Cardiac fibroblast (primary cell): ENCODE measurements at regions not wholly inside any gene's neighbourhood (a gene's known extent, or its start where the extent isn't known, plus 50 kb on each side); places are given as distances from the start of the nearest gene placed in this dataset.
A peak's percentile ranks its signal among the peaks of the same experiment; 100 is the strongest.

ENCODE experiments used
- DNase-seq, 2 donors: peaks; one replicate each; pipeline versions ENCODE4 v3.0.0 to v3.0.0-alpha.2; 2010; ENCODE audit warnings: low read depth in 2 of 2
- H3K4me3 ChIP-seq, 2 donors: replicated peaks in 1 of 2; 1 replicate in 1 of 2; 2 replicates in 1 of 2; pipeline ENCODE4 v1.5.1; 2011; ENCODE audit warnings: low read depth in 2 of 2, low read length in 2 of 2, mild to moderate bottlenecking in 2 of 2, moderate library complexity in 1 of 2
- TF ChIP-seq, protein P1 (sequence below): IDR thresholded peaks from one replicate; pipeline ENCODE4 v1.5.1; 2011; ENCODE audit warnings: low read depth, mild to moderate bottlenecking, low read length, inconsistent platforms

DNA sequence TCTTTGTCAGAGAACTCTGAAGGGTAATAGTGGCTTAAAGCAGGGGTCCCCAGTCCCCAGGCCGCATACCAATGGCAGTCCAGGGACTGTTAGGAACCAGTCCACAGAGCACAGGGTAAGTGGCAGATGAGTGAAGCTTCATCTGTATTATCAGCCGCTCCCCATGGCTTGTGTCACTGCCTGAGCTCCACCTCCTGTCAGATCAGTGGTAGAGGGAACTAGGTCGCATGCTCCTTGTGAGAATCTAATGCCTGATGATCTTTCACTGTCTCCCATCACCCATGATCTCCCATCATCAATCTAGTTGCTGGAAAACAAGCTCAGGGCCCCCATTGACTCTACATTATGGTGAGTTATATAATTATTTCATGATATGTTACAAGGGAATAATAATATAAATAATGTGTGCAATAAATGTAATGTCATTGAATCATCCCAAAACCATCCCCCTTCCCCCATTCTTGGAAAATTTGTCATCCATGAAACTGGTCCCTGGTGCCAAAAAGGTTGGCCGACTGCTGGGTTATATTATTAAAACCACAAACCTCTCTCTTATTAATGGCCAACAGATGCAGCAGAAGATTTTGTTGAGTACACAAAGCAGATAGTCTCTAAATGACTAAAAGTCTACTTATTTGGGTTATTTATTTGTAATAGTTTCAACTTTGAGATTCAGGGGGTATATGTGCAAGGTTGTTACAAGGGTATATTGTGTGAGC lies 782.7 kb downstream of the CDH11 start:
- TF ChIP-seq, protein P1, sequence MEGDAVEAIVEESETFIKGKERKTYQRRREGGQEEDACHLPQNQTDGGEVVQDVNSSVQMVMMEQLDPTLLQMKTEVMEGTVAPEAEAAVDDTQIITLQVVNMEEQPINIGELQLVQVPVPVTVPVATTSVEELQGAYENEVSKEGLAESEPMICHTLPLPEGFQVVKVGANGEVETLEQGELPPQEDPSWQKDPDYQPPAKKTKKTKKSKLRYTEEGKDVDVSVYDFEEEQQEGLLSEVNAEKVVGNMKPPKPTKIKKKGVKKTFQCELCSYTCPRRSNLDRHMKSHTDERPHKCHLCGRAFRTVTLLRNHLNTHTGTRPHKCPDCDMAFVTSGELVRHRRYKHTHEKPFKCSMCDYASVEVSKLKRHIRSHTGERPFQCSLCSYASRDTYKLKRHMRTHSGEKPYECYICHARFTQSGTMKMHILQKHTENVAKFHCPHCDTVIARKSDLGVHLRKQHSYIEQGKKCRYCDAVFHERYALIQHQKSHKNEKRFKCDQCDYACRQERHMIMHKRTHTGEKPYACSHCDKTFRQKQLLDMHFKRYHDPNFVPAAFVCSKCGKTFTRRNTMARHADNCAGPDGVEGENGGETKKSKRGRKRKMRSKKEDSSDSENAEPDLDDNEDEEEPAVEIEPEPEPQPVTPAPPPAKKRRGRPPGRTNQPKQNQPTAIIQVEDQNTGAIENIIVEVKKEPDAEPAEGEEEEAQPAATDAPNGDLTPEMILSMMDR: no peak
- peak; percentile 29 to 87 for DNase-seq
- H3K4me3 ChIP-seq: no peak overlapping the region

DNA sequence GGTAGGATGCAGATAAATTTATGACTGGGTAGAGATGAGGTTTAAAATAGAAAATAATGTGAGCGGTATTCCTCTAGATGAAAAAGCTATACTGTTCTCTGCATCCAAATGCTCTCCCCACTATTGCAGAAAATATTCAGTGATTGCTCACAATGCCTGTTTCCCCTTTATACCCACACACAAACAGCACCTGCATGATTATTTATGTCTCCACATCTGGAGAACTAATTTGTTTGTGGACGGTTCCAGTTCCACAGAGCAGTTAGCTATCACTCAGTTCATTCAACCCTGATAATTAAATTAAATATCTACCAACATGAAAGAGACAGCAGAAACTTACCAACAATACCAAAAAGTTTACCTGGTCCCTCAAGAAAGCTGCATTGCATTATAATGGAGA lies 800.0 kb downstream of the CDH11 start:
- H3K4me3 ChIP-seq: no peak overlapping the region
- no peak for DNase-seq
- TF ChIP-seq, protein P1: no peak

DNA sequence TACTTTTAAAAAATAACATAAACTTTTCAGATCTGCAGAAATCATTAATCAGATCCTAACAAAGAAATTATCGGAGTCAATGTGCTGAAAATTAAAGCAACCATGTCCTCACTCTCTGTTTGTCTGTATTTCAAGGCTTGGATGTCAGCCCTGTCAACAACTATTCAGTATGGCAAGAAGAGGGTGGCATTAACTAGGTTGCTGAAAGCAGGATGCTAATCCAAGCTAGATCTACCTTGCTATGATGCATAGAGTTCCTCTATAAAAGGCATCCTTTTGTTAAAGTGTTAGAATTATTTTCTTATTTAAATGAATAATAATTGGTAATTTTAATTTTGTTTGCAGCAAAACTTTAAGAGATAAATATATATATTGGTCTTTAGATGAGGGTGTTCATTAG lies 800.8 kb downstream of the CDH11 start:
- TF ChIP-seq, protein P1: no peak
- H3K4me3 ChIP-seq: no peak overlapping the region

DNA sequence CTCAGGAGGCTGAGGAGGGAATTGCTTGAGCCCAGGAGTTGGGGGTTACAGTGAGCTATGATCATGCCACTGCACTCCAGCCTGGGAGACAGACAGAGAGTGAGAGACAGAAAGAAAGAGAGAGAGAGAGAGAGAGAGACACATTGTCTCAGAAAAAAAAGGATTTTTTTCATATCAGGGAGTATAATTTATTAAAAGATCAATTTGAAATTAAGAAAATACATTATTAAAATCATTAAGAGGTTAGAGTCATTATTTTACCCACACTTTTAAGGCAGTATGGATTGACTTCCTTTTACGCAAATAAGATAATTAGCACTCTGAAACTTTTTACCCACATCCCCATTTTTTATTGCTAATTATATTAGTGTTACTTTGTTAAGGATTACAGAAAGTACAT lies 804.3 kb downstream of the CDH11 start:
- H3K4me3 ChIP-seq: no peak overlapping the region
- TF ChIP-seq, protein P1: no peak
- no peak for DNase-seq

More for the DNA sequence above, 800.8 kb downstream of the CDH11 start:
- DNase-seq: no peak

DNA sequence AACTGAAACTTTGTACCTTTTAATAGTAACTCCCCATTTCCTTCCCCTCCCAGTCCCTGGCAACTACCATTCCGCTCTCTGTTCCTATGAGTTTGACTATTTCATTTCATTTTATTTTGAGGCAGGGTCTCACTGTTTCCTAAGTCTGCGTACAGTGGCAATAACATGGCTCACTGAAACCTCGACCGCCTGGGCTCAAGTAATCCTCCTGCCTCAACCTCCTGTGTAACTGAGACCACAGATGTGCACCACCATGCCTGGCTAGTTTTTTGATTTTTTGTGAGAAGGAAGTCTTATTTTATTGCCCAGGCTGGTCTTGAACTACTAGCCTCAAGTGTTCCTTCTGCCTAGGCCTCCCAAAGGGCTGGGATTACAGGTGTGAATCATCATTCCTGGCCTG lies 808.1 kb downstream of the CDH11 start:
- no peak overlapping the region for H3K4me3 ChIP-seq
- no peak for DNase-seq
- TF ChIP-seq, protein P1: no peak

DNA sequence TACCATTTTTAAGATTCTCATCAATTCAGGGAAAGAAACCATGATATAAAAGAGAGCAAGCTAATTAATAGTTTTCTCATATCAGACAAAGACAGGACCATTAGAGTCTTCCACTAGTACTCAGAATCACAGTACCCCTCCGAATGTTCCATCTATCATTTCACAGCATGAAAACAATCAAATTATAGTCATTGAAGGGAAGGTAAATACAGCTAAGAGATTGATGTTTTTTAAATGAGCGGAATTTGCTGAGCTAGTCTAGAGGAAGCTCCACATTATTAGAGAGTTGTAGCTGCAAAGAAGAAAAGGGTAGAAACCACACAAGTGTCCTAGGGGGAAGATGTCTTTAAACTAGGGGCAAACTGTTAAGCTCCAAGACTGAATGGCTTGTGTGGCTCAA lies 808.9 kb downstream of the CDH11 start:
- no peak for DNase-seq
- TF ChIP-seq, protein P1: no peak
- H3K4me3 ChIP-seq: no peak overlapping the region

DNA sequence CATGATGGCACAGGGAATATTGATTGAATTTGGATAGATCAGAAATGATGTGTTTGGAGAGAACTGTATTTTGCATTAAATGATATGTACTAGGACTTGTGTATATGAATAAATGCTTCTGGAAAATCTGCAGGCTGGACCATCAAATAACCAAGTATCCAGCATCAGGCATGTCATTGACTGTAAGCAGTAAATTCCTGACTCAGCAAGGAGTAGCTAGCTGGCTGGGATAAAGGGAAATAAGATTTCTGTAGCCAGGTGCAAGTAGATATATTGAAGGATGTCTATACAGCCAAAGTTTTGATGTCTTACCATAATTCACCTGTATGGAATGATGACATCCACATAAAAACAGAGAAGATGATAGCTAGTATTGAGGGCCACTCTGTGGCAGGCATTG lies 809.6 kb downstream of the CDH11 start:
- no peak overlapping the region for H3K4me3 ChIP-seq
- DNase-seq: no peak
- TF ChIP-seq, protein P1: no peak
